Stimulated activated CD4-positive, alpha-beta T cell treated with anti-CD3 and anti-CD28 coated beads, Interleukin-15, amount 100 ng/mL, for 48 hours (primary cell): ENCODE measurements at regions not wholly inside any gene's neighbourhood (a gene's known extent, or its start where the extent isn't known, plus 50 kb on each side); places are given as distances from the start of the nearest gene placed in this dataset.
"Not testable (repeated sequence)": the region's sequence is repeated elsewhere in the genome, so short reads cannot be mapped to it uniquely, and the experiment has no call there.

Source experiments
- DNase-seq, 2 donors: peaks; one replicate each; pipeline ENCODE4 v3.0.0-alpha.2; 2020; ENCODE audit warnings: low read depth in 2 of 2

DNA sequence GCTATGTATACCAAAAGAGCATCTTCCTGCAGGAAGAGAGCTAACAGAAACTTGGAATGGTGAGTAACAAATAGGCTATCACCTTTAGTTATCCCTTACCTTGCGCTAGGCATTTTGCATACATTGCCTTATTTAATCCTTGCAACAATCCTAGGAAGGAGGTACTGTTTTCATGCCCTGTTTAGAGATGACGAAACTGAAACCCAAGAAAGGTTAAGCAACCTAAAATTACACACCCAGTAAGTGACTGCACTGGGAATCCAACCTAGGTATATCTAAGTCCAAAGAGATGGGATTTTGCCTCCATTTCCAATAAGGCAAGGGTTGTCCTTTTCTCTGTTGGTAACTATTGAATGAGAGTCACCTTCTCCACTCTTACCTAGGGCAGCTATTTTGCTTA lies 144.5 kb downstream of the TM2D1 start:
- DNase-seq, result no peak

DNA sequence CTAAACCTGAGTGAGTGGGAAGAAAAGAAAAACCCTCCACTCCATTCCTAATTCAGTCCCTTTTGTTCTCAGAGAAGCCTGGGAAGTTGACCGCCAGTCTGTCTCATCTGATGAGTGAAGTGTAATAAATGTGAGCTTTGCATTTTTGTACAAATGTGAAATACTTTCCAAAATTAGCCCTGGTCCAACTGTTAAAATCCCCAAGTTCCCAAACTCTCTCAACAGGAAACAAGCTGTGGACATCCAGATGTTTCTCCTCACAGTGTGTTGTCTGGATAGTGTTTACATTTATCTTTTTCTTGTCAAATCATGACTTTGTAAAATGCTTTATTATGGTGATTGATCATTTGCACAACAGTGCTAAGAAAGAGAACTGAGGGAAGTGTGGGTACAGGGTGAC lies 145.1 kb downstream of the TM2D1 start:
- no peak for DNase-seq

DNA sequence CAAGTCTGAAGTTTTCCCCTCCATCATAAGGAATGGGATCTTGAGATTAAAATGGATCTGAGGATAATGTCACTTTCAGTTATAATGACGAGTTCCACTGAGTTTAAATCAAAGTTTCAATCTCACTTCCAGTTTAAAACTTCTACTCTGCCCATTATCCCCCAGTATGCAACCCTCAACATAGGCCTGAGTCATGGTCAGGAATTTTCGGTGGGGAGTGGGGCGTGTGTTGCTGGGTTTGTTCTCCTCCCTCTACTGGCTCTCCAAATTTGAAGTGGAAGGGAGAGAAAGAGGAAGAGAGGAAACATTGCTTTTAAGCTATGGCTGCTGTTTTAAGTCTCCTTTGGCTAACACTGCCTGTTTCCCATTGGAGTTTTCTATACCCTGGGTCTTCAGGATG lies 152.9 kb downstream of the TM2D1 start:
- no peak for DNase-seq

DNA sequence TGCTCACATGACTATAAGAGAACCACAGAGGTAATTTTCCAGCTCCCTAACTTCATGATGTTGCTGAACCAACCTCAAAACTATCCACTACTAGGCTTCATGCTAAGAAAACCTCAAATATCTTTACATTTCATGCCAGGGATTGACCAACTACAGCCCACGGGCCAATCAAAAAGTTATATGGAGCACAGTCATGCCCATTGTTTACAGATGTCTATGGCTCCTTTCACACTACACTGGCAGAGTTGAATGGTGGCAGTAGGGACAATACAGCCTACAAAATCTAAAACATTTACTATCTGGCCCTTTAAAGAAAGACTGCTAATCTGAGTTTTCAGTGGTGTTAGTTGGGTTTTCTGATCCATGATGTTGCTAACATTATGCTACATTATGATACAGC lies 154.8 kb downstream of the TM2D1 start:
- no peak for DNase-seq

- no peak for DNase-seq
Measured at GRCh38 chr1:61569303-61569621, 155.7 kb downstream of the TM2D1 start.

DNA sequence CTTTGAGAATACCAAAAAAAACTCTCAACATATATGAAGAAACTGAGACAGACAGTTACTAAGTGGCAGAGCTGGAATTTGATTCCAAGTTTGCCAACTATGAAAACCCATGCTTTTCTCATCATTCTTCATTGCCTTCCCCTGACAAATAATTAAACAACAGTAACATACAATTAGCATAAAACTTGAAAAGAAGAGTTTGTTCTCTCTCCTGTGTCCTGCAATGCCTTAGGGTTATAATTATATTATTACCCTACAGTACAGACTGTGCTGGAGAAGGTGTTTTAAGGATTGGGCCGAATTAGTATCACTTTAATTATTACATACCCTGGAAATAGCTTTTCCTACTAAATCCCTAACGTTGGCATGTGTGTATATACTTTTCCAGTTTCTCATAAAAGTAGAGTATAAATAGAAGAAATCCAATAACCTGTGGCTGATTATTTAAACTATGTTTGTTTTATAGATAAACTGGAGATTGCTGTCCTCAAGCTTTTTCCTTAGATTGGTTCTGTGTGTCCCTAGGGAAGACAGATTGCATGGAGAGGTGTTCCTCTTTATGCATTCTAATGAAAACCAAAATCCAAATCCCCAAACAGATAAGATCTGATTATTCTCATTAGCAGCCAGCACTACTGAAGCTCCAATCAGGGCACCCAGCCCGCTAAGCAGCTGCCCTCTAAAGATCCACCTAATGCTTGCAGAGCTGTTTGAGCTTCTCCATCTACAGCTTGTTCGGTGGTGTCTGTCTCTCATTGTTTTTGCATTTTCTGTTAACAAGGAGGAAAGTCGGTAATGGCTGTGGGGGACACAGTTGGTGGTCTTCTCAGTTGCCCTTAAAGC lies 156.3 kb downstream of the TM2D1 start:
- no peak for DNase-seq

DNA sequence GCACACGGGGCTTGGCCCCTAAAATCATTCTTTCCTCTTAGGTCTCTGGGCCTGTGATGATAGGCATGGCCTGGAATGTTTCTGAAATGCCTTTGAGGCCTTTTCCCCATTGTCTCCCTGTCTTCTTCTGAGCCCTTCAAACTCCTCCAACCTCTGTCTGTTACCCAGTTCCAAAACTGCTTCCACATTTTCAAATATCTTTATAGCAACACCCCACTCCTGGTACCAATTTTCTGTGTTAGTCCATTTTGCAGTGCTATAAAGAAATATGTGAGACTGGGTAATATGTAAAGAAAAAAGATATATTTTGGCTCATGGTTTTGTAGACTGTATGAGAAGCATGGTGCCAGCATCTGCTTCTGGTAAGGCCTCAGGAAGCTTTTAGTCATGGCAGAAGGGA lies 158.8 kb downstream of the TM2D1 start:
- no peak for DNase-seq

DNA sequence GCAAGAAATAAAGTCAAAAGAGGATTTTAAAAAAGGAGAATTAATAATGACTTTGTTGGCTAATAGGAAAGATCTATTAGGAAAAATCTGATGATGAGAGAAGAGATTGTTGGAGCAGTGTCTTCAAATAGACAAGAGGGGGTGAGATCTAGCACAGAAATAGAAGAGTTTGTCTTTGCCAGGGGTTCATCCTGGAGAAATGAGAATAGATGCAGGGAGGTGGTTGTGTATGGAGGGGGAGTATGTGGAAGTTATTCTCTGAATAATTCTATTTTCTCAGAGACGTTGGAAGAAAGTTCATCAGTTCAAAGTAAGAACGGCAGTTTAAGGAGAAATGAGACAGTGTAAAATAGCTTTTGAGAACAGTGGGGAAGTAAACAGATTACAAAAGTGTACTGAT lies 161.3 kb downstream of the TM2D1 start:
- no peak for DNase-seq

- DNase-seq, result no peak
Measured at GRCh38 chr1:61561666-61562065, 163.3 kb downstream of the TM2D1 start.

- no peak for DNase-seq
Measured at GRCh38 chr1:61560385-61560784, 164.6 kb downstream of the TM2D1 start.

DNA sequence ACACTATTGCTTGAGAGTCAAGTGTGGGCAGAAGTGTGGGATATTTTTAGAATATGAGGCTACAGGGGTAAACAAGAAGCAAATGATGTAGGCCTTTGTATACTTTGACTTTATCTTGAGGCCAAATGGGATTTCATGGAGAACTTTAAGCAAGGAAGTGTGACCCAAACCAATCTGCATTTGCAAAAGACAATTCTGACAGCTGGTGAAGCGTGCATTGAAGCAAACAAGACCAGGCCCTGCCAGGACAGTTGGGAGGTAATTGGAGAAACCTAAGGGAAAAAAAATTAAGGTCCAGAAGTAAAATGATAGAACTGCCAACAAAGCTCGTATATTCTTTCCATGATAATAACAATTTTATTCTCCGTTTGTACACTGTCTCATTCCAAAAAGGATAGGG lies 168.3 kb downstream of the TM2D1 start:
- DNase-seq, result no peak

GRCh38 chr1:61552630-61553305 lies 172.2 kb downstream of the TM2D1 start:
- DNase-seq, result no peak

- DNase-seq, result not testable (repeated sequence)
Measured at GRCh38 chr1:61547302-61547701, 177.6 kb downstream of the TM2D1 start.

- not testable (repeated sequence) for DNase-seq
Measured at GRCh38 chr1:61544870-61545269, 180.1 kb downstream of the TM2D1 start.

GRCh38 chr1:61543498-61543897 lies 181.4 kb downstream of the TM2D1 start:
- DNase-seq, result not testable (repeated sequence)

DNA sequence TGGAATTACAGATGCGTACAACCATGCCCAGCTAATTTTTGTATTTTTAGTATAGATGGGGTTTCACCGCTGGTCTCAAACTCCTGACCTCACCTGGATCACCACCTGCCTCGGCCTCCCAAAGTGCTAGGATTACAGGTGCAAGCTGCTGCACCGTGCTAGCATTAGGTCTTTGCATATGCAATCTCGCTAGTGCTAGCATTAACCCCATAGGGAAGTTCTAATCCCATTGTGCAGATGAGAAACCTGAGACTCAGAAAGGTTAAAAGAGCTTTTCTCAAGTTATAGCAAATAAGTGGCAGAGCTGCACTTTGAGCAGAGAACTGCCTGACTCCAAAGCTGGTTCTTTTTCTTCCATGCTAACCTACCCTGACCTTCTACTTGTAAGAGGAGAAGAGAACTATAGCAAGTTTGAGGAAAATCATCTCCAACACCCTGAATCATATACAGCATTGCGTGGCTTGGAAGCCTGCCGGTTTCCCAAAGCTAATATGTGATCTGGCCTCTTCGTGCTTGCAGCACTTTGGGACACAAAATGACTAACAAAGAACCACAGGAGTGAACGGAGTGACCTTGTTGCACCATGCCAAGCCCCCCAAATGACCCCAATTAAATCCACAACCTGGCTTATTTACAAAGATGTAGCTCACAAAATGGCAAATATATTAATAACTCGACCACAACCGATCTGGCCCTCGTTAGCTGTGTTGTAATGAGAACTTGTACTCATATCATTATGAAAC lies 185.1 kb downstream of the TM2D1 start:
- no peak for DNase-seq

GRCh38 chr1:61538228-61538627 lies 186.7 kb downstream of the TM2D1 start:
- no peak for DNase-seq

- no peak for DNase-seq
Measured at GRCh38 chr1:61536174-61537108, 188.5 kb downstream of the TM2D1 start.

- no peak for DNase-seq
Measured at GRCh38 chr1:61534847-61535246, 190.1 kb downstream of the TM2D1 start.

DNA sequence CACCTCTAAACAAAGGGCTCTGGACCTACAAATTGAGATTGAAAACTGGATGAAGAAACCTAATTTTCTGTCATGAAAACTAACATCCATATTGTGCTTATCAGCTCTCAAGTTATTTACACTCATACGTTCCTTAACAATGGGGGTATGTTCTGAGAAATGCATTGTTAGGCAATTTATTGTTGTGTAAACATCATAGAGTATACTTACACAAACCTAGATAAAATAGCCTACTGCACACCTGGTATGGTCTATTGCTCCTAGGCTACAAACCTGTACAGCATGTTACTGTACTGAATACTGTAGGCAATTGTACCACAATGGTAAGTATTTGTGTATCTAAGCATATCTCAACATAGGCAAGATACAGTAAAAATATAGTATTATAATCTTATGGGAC lies 191.4 kb downstream of the TM2D1 start:
- no peak for DNase-seq

DNA sequence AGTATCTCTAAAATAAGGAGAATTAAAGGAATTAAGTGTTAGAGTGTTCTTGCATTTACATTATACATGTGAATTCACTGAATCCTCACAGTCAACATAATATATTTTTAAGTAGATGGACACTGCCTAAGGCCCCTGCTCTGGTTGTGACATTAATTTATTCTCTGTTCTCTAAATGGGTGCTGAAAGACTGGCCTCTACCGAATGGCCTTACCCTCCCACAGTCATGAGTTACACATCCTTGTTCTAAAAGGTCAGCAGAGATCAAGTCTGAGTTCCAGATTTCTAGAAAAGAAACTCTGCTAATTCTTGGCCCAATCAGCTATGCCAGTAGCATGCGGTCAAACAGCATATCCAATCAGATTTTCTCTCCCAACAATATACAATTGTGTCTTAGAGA lies 193.2 kb downstream of the TM2D1 start:
- no peak for DNase-seq
